EL (cell line): ENCODE measurements at regions not wholly inside any gene's neighbourhood (a gene's known extent, or its start where the extent isn't known, plus 50 kb on each side); places are given as distances from the start of the nearest gene placed in this dataset.

ENCODE experiments used
- DNase-seq: peaks from one replicate; pipeline ENCODE4 v3.0.0-alpha.2; 2016

- DNase-seq: no peak
Measured at GRCh38 chr5:27608992-27609391, 570.6 kb upstream of the CDH9 start.

GRCh38 chr5:27598576-27598975, 560.2 kb upstream of the CDH9 start:
- no peak for DNase-seq

GRCh38 chr5:27594141-27594540, 555.8 kb upstream of the CDH9 start:
- no peak for DNase-seq

GRCh38 chr5:27592231-27592630, 553.8 kb upstream of the CDH9 start:
- DNase-seq: peak; percentile 10

GRCh38 chr5:27590503-27590902, 552.1 kb upstream of the CDH9 start:
- no peak for DNase-seq

- DNase-seq: no peak
Measured at GRCh38 chr5:27578279-27578678, 539.9 kb upstream of the CDH9 start.

- DNase-seq: no peak
Measured at GRCh38 chr5:27571681-27572080, 533.3 kb upstream of the CDH9 start.

- DNase-seq: no peak
Measured at GRCh38 chr5:27568811-27569210, 530.4 kb upstream of the CDH9 start.

GRCh38 chr5:27561408-27561807, 523.0 kb upstream of the CDH9 start:
- no peak for DNase-seq

- no peak for DNase-seq
Measured at GRCh38 chr5:27548484-27548883, 510.1 kb upstream of the CDH9 start.

GRCh38 chr5:27535031-27535557, 496.7 kb upstream of the CDH9 start:
- DNase-seq: no peak

GRCh38 chr5:27532305-27532704, 493.9 kb upstream of the CDH9 start:
- no peak for DNase-seq

- DNase-seq: no peak
Measured at GRCh38 chr5:27524515-27524914, 486.1 kb upstream of the CDH9 start.

GRCh38 chr5:27523629-27524028, 485.2 kb upstream of the CDH9 start:
- DNase-seq: no peak

- no peak for DNase-seq
Measured at GRCh38 chr5:27516437-27516836, 478.1 kb upstream of the CDH9 start.

- no peak for DNase-seq
Measured at GRCh38 chr5:27511061-27511460, 472.7 kb upstream of the CDH9 start.

- no peak for DNase-seq
Measured at GRCh38 chr5:27503813-27504212, 465.4 kb upstream of the CDH9 start.

- no peak for DNase-seq
Measured at GRCh38 chr5:27502236-27502635, 463.9 kb upstream of the CDH9 start.

GRCh38 chr5:27497491-27497890, 459.1 kb upstream of the CDH9 start:
- DNase-seq: no peak

- no peak for DNase-seq
Measured at GRCh38 chr5:27494887-27495286, 456.5 kb upstream of the CDH9 start.

GRCh38 chr5:27491746-27492439, 453.5 kb upstream of the CDH9 start:
- DNase-seq: no peak

- no peak for DNase-seq
Measured at GRCh38 chr5:27491047-27491446, 452.7 kb upstream of the CDH9 start.

GRCh38 chr5:27489701-27490100, 451.3 kb upstream of the CDH9 start:
- no peak for DNase-seq

- DNase-seq: no peak
Measured at GRCh38 chr5:27482663-27483062, 444.3 kb upstream of the CDH9 start.

- no peak for DNase-seq
Measured at GRCh38 chr5:27479859-27480258, 441.5 kb upstream of the CDH9 start.
